AG10803 (cell line): ENCODE measurements at regions not wholly inside any gene's neighbourhood (a gene's known extent, or its start where the extent isn't known, plus 50 kb on each side); places are given as distances from the start of the nearest gene placed in this dataset.

Experiments used
- DNase-seq: peaks from one replicate; pipeline ENCODE4 v3.0.0; 2010; ENCODE audit warnings: low read depth
- H3K4me3 ChIP-seq: 2 replicates; pipeline ENCODE4 v1.5.1; 2011; ENCODE audit warnings: mild to moderate bottlenecking, low read length, control low read depth
- CTCF ChIP-seq: conservative IDR thresholded peaks from 2 replicates; pipeline ENCODE4 v1.5.1; 2011; ENCODE audit warnings: mild to moderate bottlenecking, low read length, control low read depth, inconsistent platforms

- TF ChIP-seq CTCF: no peak
- no peak for DNase-seq
- H3K4me3 ChIP-seq: no peak overlapping the region
Observed at GRCh38 chr13:84025824-84026223, 143.6 kb upstream of the SLITRK1 start.

GRCh38 chr13:83996415-83996814 lies 114.1 kb upstream of the SLITRK1 start:
- no peak for DNase-seq
- H3K4me3 ChIP-seq: no peak overlapping the region
- TF ChIP-seq CTCF: no peak

- H3K4me3 ChIP-seq: no peak overlapping the region
- TF ChIP-seq CTCF: no peak
- no peak for DNase-seq
Observed at GRCh38 chr13:83995930-83996329, 113.7 kb upstream of the SLITRK1 start.

- no peak for TF ChIP-seq CTCF
- DNase-seq: peak; percentile 5
- no peak overlapping the region for H3K4me3 ChIP-seq
Observed at GRCh38 chr13:83992566-83993358, 110.5 kb upstream of the SLITRK1 start.

GRCh38 chr13:83987394-83987793 lies 105.1 kb upstream of the SLITRK1 start:
- DNase-seq: no peak
- no peak for TF ChIP-seq CTCF
- H3K4me3 ChIP-seq: no peak overlapping the region

- H3K4me3 ChIP-seq: no peak overlapping the region
- DNase-seq: no peak
- no peak for TF ChIP-seq CTCF
Observed at GRCh38 chr13:83984793-83985192, 102.5 kb upstream of the SLITRK1 start.

DNA sequence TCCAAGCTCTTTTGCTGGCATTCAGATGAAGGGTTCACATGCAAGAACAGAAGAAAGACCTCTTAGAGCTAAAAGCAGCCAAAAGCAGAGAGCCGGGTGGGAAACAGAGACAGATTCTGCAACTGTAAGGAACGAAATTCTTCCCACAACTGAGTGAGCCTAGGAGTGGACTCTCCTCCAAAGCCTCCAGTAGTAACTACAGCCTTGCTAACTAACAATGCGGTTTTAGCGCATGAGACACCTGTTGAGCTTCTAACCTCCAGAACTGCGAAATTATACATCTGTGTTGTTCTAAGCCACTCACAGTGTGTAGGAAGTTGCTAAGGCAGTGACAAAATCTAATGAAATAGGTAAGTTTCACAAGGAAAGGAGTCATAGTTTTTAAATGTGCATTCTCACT lies 98.1 kb upstream of the SLITRK1 start:
- H3K4me3 ChIP-seq: no peak overlapping the region
- no peak for TF ChIP-seq CTCF
- no peak for DNase-seq
